Esophagus muscularis mucosa (tissue), 4 donors: ENCODE measurements at regions not wholly inside any gene's neighbourhood (a gene's known extent, or its start where the extent isn't known, plus 50 kb on each side); places are given as distances from the start of the nearest gene placed in this dataset.

ENCODE experiments used
- DNase-seq: peaks from one replicate; pipeline ENCODE4 v3.0.0-alpha.2; 2017; ENCODE audit errors: extremely low spot score
- H3K27ac ChIP-seq, 4 donors: fragments of 200-600 bp; sonication (generic); replicated peaks in 1 of 4; 1 replicate in 3 of 4; 2 replicates in 1 of 4; pipeline ENCODE4 v1.5.1; 2016 to 2019; ENCODE audit warnings: mild to moderate bottlenecking in 1 of 4
- H3K27me3 ChIP-seq, 4 donors: fragments of 200-600 bp; sonication (generic); one replicate each; pipeline versions ENCODE4 v1.5.1 to v1.6.0; 2016 to 2019
- H3K36me3 ChIP-seq, 4 donors: fragments of 200-600 bp; sonication (generic); one replicate each; pipeline ENCODE4 v1.5.1; 2016 to 2019
- H3K4me1 ChIP-seq, 4 donors: fragments of 200-600 bp; sonication (generic); one replicate each; pipeline ENCODE4 v1.5.1; 2016 to 2019
- H3K4me3 ChIP-seq, 4 donors: fragments of 200-600 bp; sonication (generic); 1 replicate in 2 of 4; 2 replicates in 2 of 4; pipeline ENCODE4 v1.5.1; 2016 to 2019; ENCODE audit warnings: mild to moderate bottlenecking in 4 of 4, moderate library complexity in 1 of 4
- H3K9me3 ChIP-seq, 4 donors: fragments of 200-600 bp; sonication (generic); 1 replicate in 3 of 4; 2 replicates in 1 of 4; pipeline ENCODE4 v1.5.1; 2016 to 2019
- EP300 ChIP-seq: sonication (generic); formaldehyde crosslinking; IDR thresholded peaks from one replicate; pipeline ENCODE4 v1.6.1; 2017; ENCODE audit warnings: antibody characterized with exemption
- POLR2A ChIP-seq: fragments of 450-650 bp; IDR thresholded peaks from one replicate; pipeline ENCODE4 v1.6.1; 2017; ENCODE audit warnings: antibody characterized with exemption, moderate library complexity, mild to moderate bottlenecking, low read depth
- POLR2AphosphoS5 ChIP-seq, 2 donors: sonication (generic); formaldehyde crosslinking; IDR thresholded peaks; one replicate each; pipeline ENCODE4 v1.6.1; 2017; ENCODE audit warnings: antibody characterized with exemption in 2 of 2
- WGBS: methylation state at CpG from one replicate; pipeline ENCODE4 v1.1.5; 2018; 5-methylcytosine and 5-hydroxymethylcytosine counted together
- intact Hi-C: fragments of 100-400 bp; cut with DNase I; formaldehyde crosslinking; loops from one replicate; pipeline ENCODE4 v1.15.1; 2023
- TF ChIP-seq, protein P1 (sequence below), 3 experiments: fragments of 200-600 bp in 2 of 3; fragments of 450-650 bp in 1 of 3; sonication (generic) in 2 of 3; IDR thresholded peaks; one replicate each; pipeline ENCODE4 v1.5.1; 2017 to 2019; ENCODE audit warnings: antibody characterized with exemption in 3 of 3, mild to moderate bottlenecking in 2 of 3, moderate library complexity in 1 of 3

DNA sequence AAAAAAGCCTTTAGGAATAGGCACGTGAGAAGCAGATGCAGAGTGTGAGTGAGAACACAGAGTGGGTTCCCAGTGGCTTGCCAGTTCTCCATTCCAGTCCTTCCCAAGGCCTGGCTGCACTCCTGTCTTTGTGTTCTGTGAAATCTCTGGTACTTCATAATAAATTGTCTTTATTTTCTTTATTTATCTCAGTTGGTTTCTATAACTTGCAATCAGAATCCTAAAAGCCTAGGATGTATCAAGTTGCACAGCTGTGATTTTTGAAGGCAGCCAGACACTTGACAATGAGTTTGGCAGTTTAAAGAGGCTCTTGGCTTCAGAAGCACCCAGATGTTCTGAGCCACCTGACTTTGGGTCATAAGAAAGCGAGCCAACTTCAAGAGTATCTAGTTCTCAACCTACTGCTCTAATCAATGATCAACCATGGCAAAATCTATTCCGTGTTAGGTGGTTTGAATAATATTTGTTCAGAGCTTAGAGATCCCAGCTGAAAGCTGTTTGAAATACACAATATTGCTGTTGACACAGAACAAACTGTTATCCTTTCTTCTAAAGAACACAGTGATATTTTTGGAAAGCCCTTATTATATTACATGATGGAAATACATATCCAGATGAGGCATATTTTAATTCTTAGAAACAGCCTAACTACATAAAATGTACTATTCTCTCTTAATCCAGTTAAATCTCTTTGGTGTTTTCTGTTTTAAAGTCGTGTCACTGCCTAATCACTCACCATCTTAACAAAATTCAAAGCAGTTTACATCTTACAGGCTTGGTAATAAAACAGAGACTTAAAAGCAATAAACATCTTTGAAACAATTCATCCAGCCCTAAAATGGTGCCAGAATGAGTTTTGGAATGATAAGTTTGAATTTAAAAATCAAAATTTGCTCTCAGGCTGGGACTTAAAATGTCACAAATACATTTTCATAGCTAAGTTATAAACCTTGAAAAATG is 483.0 kb upstream of the NBEA start:
- WGBS, result 28% methylated on average over 4 of the region's 4 CpGs
- DNase-seq, result peak; percentile 75

DNA sequence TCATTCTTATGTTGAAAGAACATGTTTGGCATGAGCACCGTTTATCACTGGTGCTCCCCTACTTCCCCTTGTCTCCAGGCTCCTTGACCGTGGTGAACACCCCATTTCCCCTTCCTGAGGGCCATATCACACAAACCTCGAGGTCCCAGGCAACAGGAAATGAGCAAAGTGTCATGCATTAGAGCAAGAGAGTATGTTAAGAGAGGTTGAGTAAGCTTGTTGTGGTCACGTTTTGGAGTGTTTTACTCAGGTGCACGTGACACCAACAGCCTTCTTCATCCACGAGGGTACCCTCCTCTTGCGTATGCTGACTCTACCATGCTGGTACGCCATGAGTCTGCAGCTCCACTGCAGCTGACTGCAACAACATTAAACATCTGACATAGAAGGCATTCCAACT is 482.2 kb upstream of the NBEA start:
- WGBS, result 68% methylated on average over 8 of the region's 8 CpGs
- intact Hi-C loops, result no loop called here
- peak; percentile 66 for DNase-seq
- Histone ChIP-seq H3K27me3 (no peaks in the 10 kb centered on the region), H3K9me3 (no peaks in the 10 kb centered on the region), H3K4me1 (peaks cover 4 to 23% (median 14%) of the 10 kb centered on the region in 4 donors), H3K36me3 (no peaks in the 10 kb centered on the region), H3K4me3 (no peak overlapping the region), H3K27ac (peak overlapping the region in 1 of 4 donors; percentile 31)
- no peak for TF ChIP-seq EP300
- TF ChIP-seq POLR2A, result no peak
- TF ChIP-seq, protein P1, sequence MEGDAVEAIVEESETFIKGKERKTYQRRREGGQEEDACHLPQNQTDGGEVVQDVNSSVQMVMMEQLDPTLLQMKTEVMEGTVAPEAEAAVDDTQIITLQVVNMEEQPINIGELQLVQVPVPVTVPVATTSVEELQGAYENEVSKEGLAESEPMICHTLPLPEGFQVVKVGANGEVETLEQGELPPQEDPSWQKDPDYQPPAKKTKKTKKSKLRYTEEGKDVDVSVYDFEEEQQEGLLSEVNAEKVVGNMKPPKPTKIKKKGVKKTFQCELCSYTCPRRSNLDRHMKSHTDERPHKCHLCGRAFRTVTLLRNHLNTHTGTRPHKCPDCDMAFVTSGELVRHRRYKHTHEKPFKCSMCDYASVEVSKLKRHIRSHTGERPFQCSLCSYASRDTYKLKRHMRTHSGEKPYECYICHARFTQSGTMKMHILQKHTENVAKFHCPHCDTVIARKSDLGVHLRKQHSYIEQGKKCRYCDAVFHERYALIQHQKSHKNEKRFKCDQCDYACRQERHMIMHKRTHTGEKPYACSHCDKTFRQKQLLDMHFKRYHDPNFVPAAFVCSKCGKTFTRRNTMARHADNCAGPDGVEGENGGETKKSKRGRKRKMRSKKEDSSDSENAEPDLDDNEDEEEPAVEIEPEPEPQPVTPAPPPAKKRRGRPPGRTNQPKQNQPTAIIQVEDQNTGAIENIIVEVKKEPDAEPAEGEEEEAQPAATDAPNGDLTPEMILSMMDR (IDR thresholded peaks at IDR 0.05), result no peak
- no peak for TF ChIP-seq POLR2AphosphoS5 (IDR thresholded peaks at IDR 0.05)

More for the DNA sequence above, 483.0 kb upstream of the NBEA start:
- no peak for TF ChIP-seq POLR2AphosphoS5 (IDR thresholded peaks at IDR 0.05)
- no peak for TF ChIP-seq EP300
- TF ChIP-seq, protein P1 (IDR thresholded peaks at IDR 0.05), result no peak
- no peak for TF ChIP-seq POLR2A
- H3K27ac ChIP-seq, result peak overlapping the region in 1 of 4 donors; percentile 31
- H3K27me3 ChIP-seq, result no peaks in the 10 kb centered on the region
- peaks cover 4 to 23% (median 14%) of the 10 kb centered on the region in 4 donors for H3K4me1 ChIP-seq
- intact Hi-C loops, result no loop called here
- H3K4me3 ChIP-seq, result no peak overlapping the region
- no peaks in the 10 kb centered on the region for H3K36me3 ChIP-seq
- no peaks in the 10 kb centered on the region for H3K9me3 ChIP-seq

DNA sequence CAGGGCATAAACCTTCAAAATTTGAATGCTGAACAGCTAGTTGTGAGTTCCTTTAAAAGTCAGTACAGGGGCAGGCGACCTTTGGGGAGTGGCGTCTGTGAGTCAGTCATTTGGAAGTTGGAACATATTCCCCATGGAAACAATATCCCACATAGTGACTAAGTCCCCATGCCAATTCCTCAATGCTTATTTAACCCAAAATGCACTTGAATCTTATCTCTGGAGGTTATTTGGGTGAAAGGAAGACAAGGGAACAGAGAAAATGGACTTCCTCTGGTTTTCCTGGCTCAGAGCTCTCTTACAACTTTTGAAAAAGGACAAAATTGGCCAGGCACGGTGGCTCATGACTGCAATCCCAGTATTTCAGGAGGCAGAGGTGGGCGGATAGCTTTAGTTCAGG is 479.2 kb upstream of the NBEA start:
- no peaks in the 10 kb centered on the region for H3K36me3 ChIP-seq
- intact Hi-C loops, result no loop called here
- peaks cover 9 to 32% (median 19%) of the 10 kb centered on the region in 4 donors for H3K4me1 ChIP-seq
- H3K27me3 ChIP-seq, result no peaks in the 10 kb centered on the region
- no peaks in the 10 kb centered on the region for H3K9me3 ChIP-seq
- TF ChIP-seq, protein P1 (IDR thresholded peaks at IDR 0.05), result no peak
- TF ChIP-seq POLR2A (no peak), EP300 (no peak), POLR2AphosphoS5 (IDR thresholded peaks at IDR 0.05) (no peak)
- WGBS, result 68% methylated on average over 4 of the region's 4 CpGs
- no peak overlapping the region for H3K4me3 ChIP-seq
- no peak overlapping the region for H3K27ac ChIP-seq
- DNase-seq, result no peak

DNA sequence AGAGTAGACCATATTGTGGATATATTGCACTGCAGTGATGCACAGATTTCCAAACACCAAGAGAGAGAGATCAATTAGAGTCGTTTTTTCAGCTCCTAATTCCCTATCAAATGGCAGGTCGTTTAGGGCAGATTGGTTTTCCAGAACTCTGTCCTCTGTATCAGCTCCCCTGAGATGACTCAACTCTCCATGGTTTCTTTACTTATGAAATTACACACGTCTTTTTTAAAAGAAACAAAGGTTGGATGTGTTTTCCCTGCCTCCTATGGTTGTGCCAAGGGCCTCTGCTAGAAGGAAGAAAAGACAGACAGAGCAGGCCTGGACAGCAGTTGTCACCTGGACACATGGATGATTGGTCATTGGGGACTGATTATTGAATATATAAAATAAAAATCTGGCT is 478.1 kb upstream of the NBEA start:
- intact Hi-C loops, result no loop called here

More for the DNA sequence above, 478.1 kb upstream of the NBEA start:
- TF ChIP-seq, protein P1 (IDR thresholded peaks at IDR 0.05), result no peak
- no peak for TF ChIP-seq POLR2AphosphoS5 (IDR thresholded peaks at IDR 0.05)
- no peak for TF ChIP-seq EP300
- no peak for TF ChIP-seq POLR2A
- Histone ChIP-seq H3K9me3 (no peaks in the 10 kb centered on the region), H3K36me3 (no peaks in the 10 kb centered on the region), H3K4me3 (no peak overlapping the region), H3K4me1 (peaks cover 8 to 38% (median 27%) of the 10 kb centered on the region in 4 donors), H3K27me3 (no peaks in the 10 kb centered on the region), H3K27ac (no peak overlapping the region)
- DNase-seq, result no peak
- 66% methylated on average over 3 of the region's 3 CpGs for WGBS
